NCI-H446 treated with DMSO at 0.1 percent for 48 hours (cell line): ENCODE measurements at regions not wholly inside any gene's neighbourhood (a gene's known extent, or its start where the extent isn't known, plus 50 kb on each side); places are given as distances from the start of the nearest gene placed in this dataset.
A peak's percentile ranks its signal among the peaks of the same experiment; 100 is the strongest.

Experiments used
- DNase-seq: peaks from one replicate; lab custom pipeline; 2025; lab: John Stamatoyannopoulos, UW

DNA sequence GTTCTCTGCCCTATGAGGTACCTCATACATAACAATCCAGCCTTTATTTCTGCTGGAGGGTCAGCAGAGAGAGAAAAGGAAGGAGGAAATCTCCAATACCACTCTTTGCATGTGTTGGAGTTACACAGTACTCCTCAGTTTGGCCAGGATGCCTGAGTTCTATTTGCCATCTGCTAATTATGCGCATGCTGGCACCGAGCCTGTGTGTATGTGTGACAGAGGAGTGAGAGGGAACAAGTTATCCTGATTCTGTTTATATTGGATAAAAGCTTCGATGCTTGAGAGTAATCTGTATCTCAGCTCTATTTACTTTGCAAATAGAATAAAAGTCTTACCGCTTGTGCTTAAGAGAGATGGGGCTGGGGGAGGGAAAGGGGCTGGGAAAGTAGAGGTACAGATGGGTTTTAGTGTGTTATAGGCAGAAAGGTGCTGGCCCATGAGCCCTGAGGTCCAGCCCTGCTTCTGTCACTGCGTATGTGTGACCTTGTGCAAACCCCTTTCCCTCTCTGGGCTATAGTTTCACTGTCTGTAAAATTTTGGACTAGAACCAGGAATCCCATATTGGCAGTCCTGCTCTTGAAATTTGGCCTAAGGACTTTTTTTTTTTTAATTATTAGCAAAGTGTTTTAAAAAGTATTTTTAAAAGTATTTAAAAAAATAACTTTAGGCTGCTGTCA is 54.5 kb upstream of the PLXNA2 start:
- DNase-seq, result peak; percentile 84

GRCh38 chr1:208300084-208300770 is 56.0 kb upstream of the PLXNA2 start:
- no peak for DNase-seq

DNA sequence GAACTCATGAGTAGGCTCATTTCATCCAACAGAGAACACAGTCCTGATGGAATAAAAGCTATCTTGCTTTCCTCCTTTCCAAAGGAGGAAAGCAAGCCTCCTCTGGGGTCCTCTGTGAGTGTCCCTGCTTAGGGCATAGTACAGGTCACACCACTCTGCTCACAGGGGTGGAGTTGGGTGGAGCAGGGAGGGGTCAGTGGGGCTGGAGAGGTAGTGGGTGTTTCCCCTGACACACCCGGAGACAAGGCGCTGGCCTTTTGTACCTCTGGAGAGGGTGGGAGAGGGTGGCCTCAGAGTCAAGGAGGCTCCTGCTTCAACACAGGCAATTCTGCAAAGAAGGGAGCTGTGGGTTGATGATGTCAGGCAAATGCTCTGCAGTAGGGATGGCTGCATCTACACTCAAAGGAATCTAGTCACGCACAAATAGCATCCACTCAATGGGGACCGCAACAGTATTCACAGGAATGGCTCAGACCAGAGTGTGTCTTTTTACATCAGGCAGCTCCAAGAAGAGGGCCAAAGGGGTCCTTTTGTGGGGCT is 58.6 kb upstream of the PLXNA2 start:
- no peak for DNase-seq

- DNase-seq, result no peak
Observed at GRCh38 chr1:208303743-208304712, 59.8 kb upstream of the PLXNA2 start.

- no peak for DNase-seq
Observed at GRCh38 chr1:208308221-208308620, 64.0 kb upstream of the PLXNA2 start.

GRCh38 chr1:208309771-208310170 is 65.6 kb upstream of the PLXNA2 start:
- no peak for DNase-seq

DNA sequence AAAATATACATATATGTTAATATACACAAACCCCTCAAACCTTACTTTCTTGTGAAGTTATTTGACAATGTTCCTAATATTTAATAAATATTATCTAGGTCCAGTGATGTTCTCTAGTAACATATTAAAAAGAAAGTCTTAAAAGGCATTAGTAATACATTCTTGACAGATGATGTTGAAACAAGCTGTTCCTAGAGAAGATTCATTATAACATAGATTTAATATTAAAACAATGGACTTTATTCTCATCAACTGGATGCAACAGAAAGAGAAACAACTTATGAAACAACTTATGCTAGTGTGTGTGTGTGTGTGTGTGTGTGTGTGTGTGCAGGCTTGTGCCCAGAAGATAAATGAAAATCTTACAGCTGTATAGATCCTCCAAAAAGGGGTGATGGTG is 68.5 kb upstream of the PLXNA2 start:
- DNase-seq, result no peak

GRCh38 chr1:208314431-208314830 is 70.2 kb upstream of the PLXNA2 start:
- no peak for DNase-seq

DNA sequence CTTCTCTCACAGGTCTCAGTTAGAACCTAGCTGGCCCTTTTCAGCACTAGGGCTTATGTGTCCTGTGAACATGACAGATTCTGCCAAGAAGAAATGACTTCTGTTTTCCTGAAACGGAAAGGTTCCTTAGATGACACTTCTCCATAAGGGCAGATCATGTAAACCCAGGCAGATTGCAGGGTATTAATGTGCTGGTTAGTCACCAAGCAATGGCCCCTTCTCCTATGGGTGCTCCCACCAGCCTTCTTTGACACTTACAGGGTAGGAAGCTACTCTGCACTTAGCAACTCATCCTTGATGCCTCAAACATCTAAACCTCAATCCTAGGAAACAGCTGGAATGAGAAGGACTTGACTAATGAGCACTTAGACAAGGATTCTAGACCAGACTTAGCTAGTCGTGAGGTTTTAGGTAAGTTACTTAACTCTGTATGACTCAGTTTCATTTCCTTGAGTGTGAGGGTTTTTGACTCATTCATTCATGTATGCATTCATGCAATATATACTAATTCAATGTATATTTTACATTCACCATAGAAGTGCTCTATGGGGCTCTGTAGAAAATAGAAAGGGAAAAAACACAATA is 74.1 kb upstream of the PLXNA2 start:
- DNase-seq, result no peak

- no peak for DNase-seq
Observed at GRCh38 chr1:208324005-208324404, 79.8 kb upstream of the PLXNA2 start.

DNA sequence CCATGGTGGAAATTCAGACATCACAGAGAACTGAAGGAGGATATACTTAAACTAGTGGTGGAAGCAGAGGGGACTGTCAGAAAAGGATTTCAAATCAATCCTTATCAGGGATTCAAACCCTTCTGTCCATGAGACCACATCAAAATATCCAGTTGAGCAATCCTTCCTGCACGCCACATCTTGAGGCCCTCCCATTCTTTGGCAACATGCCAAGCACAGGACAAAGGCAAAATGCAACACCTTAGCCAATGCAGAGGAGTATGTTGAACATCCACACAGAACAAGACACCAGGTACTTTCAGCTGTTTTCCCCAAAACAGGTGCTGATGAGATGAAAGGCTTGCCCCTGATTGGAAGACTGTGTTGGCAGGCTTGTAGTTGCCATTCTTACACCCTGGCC is 81.8 kb upstream of the PLXNA2 start:
- no peak for DNase-seq

DNA sequence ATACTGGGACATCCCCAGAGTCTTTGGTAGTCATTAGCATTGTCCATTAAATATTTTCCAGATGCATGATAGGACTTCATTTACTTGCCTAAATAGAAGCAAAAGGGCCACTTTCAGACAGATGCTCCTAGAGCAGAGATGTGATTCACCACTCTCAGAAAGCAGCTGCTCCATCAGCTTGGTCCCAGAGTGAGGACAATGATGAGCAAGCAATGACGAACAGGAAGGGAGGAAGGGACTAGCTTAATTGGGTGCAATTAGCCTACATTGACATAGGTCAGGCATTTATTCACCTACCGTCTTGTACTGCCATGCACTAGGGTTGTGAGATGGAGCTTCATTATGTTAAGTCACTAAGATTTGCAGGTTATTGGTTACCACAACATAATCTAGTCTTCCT is 85.1 kb upstream of the PLXNA2 start:
- no peak for DNase-seq

DNA sequence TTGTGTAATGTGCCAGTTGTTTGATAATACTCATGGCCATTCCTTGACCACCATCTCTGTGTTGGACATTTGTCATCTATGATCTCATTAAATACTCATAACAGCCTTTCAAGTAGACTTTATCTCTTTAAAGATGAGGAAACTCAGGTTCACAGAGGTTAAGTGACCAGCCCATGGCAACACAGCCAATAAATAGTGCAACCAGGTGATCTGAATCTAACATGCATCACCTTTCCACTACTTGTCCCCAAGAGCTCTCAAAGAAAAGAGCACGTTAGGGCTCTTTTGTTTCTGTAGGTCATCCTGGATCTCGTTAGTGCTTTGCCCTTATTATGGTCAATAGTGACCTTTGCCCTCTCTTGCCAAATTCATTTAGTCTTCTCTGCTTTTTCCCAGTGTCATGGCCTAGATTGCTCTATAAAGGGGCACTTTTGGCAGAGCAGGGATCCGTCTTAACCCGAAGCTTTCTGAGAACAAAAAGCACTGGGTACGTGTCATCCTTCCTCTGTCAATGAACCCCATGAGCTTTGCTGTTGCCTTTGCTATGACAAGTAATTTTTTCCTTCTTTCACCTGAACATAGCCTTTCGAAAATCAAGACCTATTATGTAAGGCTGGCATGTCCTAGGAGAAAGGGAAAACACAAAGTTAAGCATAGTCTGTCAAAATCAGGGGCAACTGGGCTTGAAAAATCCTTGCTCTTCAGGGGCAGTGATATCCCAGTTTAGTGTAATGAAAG is 88.0 kb upstream of the PLXNA2 start:
- no peak for DNase-seq

DNA sequence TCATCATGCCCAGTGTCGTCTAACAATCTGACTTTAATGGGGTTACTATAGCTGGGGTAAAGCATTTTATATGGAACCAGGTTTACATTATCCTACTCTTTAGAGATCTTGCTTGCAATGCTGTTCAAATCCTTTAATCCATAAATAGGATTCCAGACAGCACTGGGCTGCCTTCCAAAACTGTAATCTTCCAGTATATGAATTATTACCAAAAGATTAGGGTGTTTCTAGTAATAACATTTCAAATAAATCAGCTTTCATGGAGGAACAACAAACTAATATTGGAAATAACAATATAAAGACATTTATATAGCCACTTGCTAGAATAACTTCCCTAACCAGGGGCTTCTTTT is 88.6 kb upstream of the PLXNA2 start:
- DNase-seq, result peak; percentile 7

DNA sequence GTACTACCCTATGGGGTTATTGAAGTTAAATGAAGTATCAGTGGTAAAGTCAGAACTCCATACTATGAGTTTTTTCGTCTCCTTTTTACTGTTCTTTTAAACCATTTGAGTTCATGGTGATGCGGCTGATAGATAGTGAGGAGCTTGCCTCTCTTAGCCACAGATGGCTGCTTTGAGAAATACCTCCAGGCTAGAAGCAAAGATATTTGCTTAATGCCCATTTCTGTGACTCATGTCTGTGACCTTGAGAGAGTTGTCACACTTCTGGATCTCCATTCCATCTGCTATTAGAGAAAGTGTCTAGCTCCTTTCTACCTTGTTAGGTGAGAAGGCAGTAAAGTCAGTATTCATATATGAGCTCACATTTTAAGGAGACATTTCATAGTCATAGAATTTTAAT is 89.5 kb upstream of the PLXNA2 start:
- no peak for DNase-seq

DNA sequence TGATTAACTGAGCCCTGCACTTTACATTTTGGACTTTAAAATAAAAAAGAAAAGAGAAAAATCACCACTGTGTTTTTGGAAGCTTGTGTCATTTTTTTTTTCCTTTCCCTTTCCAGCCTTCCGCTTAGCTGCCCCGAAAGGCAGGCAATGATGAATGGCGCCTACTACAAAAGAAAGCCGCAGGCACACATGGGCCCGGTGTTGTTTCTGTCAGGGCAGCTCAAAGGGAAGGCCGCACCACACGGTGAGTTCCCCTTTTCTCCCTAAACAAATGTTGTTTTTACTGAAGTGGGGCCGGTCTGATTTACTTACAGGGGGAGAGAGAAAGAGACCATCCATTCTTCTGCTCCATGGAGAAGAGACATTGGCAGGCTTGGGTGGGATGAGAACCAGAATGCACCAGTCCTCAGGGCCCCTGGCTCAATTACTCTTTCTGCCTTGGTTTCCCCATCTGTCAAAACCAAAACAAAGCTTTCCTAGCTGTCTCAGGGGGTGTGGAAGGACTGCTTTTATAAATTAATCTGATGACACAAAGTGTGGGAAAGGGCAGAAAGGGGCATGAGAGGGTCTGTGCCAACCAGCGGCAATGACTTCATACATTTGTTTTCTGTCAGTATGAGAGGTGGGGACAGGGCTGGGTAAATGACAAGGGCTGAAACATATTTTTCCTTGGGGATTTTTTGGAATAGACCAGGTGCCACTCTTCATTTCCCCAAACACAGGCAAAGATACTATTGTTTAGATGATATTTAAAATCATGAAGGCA is 91.4 kb upstream of the PLXNA2 start:
- no peak for DNase-seq

DNA sequence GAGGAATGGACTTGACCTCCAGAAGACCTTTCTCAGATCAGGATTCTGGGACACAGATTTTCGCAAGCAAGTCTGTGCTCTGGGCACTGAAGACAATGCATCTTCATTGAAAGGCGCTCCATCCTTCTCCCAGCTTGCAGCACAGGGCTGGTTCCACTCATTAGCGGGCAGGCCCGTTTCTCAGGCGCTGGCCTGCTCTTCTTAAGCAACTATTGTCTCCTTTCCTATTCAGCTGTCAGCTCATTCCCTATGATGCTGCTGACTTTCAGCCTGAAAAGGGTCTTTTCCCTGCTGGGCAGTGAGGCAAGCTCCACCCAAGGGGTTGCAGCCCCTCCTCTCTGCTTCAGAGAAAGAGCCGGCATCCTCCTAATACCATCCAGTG is 91.9 kb upstream of the PLXNA2 start:
- DNase-seq, result no peak

GRCh38 chr1:208339911-208340310 is 95.7 kb upstream of the PLXNA2 start:
- DNase-seq, result no peak

DNA sequence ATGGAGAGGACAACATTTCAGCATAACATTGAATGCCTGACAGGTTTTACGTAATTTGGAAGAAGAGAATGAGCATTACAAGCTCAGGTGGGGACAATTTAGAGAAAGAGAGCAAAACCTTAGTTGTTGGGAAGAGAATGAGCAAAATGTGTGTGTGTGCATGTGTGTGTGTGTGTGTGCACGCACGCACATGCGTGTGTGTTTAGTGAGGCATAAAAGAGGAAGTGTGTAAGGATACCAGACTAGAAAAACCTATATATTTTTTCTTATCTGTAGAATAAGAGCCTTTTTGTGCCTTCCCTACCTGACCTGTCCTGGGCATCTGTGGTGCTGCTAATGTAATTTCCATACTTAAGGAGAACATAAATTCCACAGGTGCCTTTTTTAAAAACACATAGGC is 99.0 kb upstream of the PLXNA2 start:
- DNase-seq, result no peak

DNA sequence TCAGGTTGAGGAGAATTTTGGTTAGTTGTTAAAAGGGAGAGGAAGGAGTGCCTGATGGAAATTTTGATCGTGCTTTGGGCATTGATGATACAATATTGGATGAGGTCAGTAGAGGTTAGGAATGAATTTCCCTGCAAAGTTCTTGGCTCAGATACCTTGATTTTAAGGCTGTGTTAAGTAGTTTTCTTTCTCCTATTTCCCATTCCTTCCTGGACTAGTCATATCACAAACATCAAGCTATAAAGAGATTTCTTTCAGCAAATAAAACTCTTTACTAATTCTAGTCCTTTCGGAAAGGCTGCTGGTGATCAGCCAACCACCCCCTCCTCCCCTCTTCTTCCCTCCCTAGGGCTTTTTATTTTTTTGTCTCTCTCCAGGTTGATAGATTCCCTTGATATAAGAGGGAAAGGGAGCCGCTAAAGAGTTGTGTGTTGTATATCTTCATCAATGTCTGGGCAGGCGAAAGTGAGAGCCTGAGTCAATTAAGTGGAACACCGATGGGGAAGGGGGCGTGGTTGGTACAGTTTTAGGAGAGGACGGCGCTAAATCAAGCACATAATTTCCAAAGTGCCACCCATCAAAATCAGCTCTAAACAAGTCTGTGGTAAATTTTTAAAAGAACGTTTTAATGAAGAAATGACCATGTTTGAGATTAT is 100.1 kb upstream of the PLXNA2 start:
- DNase-seq, result no peak
